H1 (cell line): ENCODE measurements at regions not wholly inside any gene's neighbourhood (a gene's known extent, or its start where the extent isn't known, plus 50 kb on each side); places are given as distances from the start of the nearest gene placed in this dataset.

Experiments used
- CTCF ChIA-PET: fragments of 300-600 bp; sonication (Branson Sonifier 250); formaldehyde crosslinking; loops from one replicate; lab custom pipeline; 2021; ENCODE audit not compliant: partially characterized antibody; lab: Charles Lee
- POLR2A ChIA-PET: fragments of 300-600 bp; sonication (Branson Sonifier 250); formaldehyde crosslinking; loops from one replicate; lab custom pipeline; 2021; ENCODE audit warnings: inconsistent platforms; ENCODE audit not compliant: partially characterized antibody; lab: Charles Lee
- DNase-seq, 2 experiments: peaks; one replicate each; pipeline versions ENCODE4 v3.0.0 to v3.0.0-alpha.2; 2010 to 2022; ENCODE audit warnings: low spot score in 2 of 2, low read depth in 1 of 2, mixed read lengths in 1 of 2
- FAIRE-seq: peaks from 2 replicates; lab custom pipeline; 2011; peaks lifted over from hg19 to GRCh38; lab: Jason Lieb, UNC
- H2AFZ ChIP-seq: 2 replicates; pipeline ENCODE4 v1.8.1; 2012; ENCODE audit warnings: low read length, inconsistent platforms
- H2AK5ac ChIP-seq: 2 replicates; pipeline ENCODE4 v1.6.1; 2013; ENCODE audit warnings: low read depth, low read length
- H2BK120ac ChIP-seq: replicated peaks from 2 replicates; pipeline ENCODE3; 2013; ENCODE audit warnings: low read depth, low read length, inconsistent platforms
- H2BK12ac ChIP-seq: 2 replicates; pipeline ENCODE4 v1.6.1; 2013; ENCODE audit warnings: low read depth, low read length
- H2BK15ac ChIP-seq: 2 replicates; pipeline ENCODE4 v1.6.1; 2013; ENCODE audit warnings: low read length
- H2BK20ac ChIP-seq: 2 replicates; pipeline ENCODE4 v1.6.1; 2013; ENCODE audit warnings: low read length
- H2BK5ac ChIP-seq: 2 replicates; pipeline ENCODE4 v1.6.1; 2013; ENCODE audit warnings: low read depth, low read length
- H3K14ac ChIP-seq: 2 replicates; pipeline ENCODE4 v1.6.1; 2013; ENCODE audit warnings: inconsistent platforms; ENCODE audit not compliant: insufficient read length
- H3K18ac ChIP-seq: 2 replicates; pipeline ENCODE4 v1.6.1; 2013; ENCODE audit warnings: low read length; ENCODE audit errors: extremely low read depth
- H3K23ac ChIP-seq: 2 replicates; pipeline ENCODE4 v1.6.1; 2013; ENCODE audit warnings: inconsistent platforms; ENCODE audit not compliant: insufficient read length
- H3K23me2 ChIP-seq: 2 replicates; pipeline ENCODE4 v1.6.1; 2013; ENCODE audit warnings: low read depth, low read length
- H3K27ac ChIP-seq: 2 replicates; pipeline ENCODE4 v1.6.1; 2011; ENCODE audit warnings: low read depth, low read length, inconsistent platforms
- H3K27me3 ChIP-seq, 4 experiments: replicated peaks in 1 of 4; 1 replicate in 1 of 4; 2 replicates in 3 of 4; pipeline versions ENCODE4 v1.6.1 to v1.8.1; 2011 to 2013; ENCODE audit warnings: low read length in 3 of 4, mild to moderate bottlenecking in 3 of 4, inconsistent platforms in 2 of 4, mixed read lengths in 2 of 4, moderate library complexity in 1 of 4; ENCODE audit not compliant: control insufficient read depth in 3 of 4, insufficient read depth in 3 of 4; ENCODE audit errors: extremely low read depth in 1 of 4
- H3K36me3 ChIP-seq, 4 experiments: 2 replicates each; pipeline versions ENCODE4 v1.6.1 to v1.8.1; 2011 to 2013; ENCODE audit warnings: mild to moderate bottlenecking in 4 of 4, low read length in 3 of 4, moderate library complexity in 2 of 4, control low read depth in 1 of 4, inconsistent platforms in 1 of 4; ENCODE audit not compliant: insufficient read depth in 4 of 4, control insufficient read depth in 2 of 4
- H3K4ac ChIP-seq: replicated peaks from 2 replicates; pipeline ENCODE3; 2013; ENCODE audit warnings: low read length, low read depth, mixed read lengths, inconsistent platforms; ENCODE audit not compliant: insufficient read length
- H3K4me1 ChIP-seq, 4 experiments: replicated peaks in 1 of 4; 1 replicate in 1 of 4; 2 replicates in 3 of 4; pipeline versions ENCODE4 v1.6.1 to v1.8.1; 2011 to 2013; ENCODE audit warnings: low read length in 3 of 4, inconsistent platforms in 2 of 4, mixed read lengths in 1 of 4; ENCODE audit not compliant: insufficient read depth in 4 of 4, control insufficient read depth in 3 of 4
- H3K4me2 ChIP-seq, 2 experiments: 2 replicates each; pipeline versions ENCODE4 v1.6.1 to v1.8.1; 2011 to 2013; ENCODE audit warnings: low read depth in 2 of 2, low read length in 2 of 2, control low read depth in 1 of 2, inconsistent platforms in 1 of 2, mild to moderate bottlenecking in 1 of 2; ENCODE audit not compliant: insufficient read depth in 1 of 2
- H3K4me3 ChIP-seq, 4 experiments: fragments of 200-600, 300-600 bp in 1 of 4; sonication (generic), shearing (Covaris generic), sonication (Bioruptor Twin) in 1 of 4; 2 replicates each; pipeline versions ENCODE4 v1.5.1 to v1.8.1; 2011 to 2016; ENCODE audit warnings: low read length in 4 of 4, low read depth in 3 of 4, control low read depth in 2 of 4, inconsistent platforms in 2 of 4, mild to moderate bottlenecking in 2 of 4, mixed read lengths in 1 of 4, moderate library complexity in 1 of 4; ENCODE audit not compliant: insufficient read depth in 2 of 4; ENCODE audit errors: extremely low read depth in 1 of 4
- H3K56ac ChIP-seq: replicated peaks from 2 replicates; pipeline ENCODE3; 2013; ENCODE audit warnings: low read depth, mild to moderate bottlenecking, mixed read lengths, low read length, inconsistent platforms; ENCODE audit not compliant: insufficient read length
- H3K79me1 ChIP-seq: 2 replicates; pipeline ENCODE4 v1.6.1; 2013; ENCODE audit warnings: low read depth, low read length, control low read depth
- H3K79me2 ChIP-seq, 2 experiments: 2 replicates each; pipeline versions ENCODE4 v1.6.1 to v1.8.1; 2012 to 2013; ENCODE audit warnings: low read length in 2 of 2, mild to moderate bottlenecking in 2 of 2, inconsistent platforms in 1 of 2; ENCODE audit not compliant: insufficient read depth in 2 of 2, control insufficient read depth in 1 of 2
- H3K9ac ChIP-seq, 4 experiments: replicated peaks in 1 of 4; 1 replicate in 1 of 4; 2 replicates in 3 of 4; pipeline versions ENCODE4 v1.6.1 to v1.8.1; 2011 to 2013; ENCODE audit warnings: low read depth in 3 of 4, low read length in 3 of 4, control low read depth in 2 of 4, mild to moderate bottlenecking in 2 of 4, moderate library complexity in 2 of 4, inconsistent platforms in 1 of 4; ENCODE audit errors: extremely low read depth in 1 of 4
- H3K9me3 ChIP-seq, 2 experiments: 2 replicates each; pipeline versions ENCODE4 v1.6.1 to v1.8.1; 2012 to 2013; ENCODE audit warnings: mild to moderate bottlenecking in 2 of 2, moderate library complexity in 2 of 2, control low read depth in 1 of 2, inconsistent platforms in 1 of 2, low read depth in 1 of 2, low read length in 1 of 2, mixed read lengths in 1 of 2; ENCODE audit not compliant: insufficient read depth in 2 of 2
- H4K20me1 ChIP-seq, 2 experiments: replicated peaks in 1 of 2; 2 replicates each; pipeline versions ENCODE3 to v1.8.1; 2011 to 2013; ENCODE audit warnings: inconsistent platforms in 2 of 2, low read length in 2 of 2, mild to moderate bottlenecking in 1 of 2; ENCODE audit not compliant: insufficient read depth in 2 of 2, control insufficient read depth in 1 of 2
- H4K5ac ChIP-seq: 2 replicates; pipeline ENCODE4 v1.6.1; 2013; ENCODE audit warnings: low read length, low read depth, mixed read lengths, inconsistent platforms; ENCODE audit not compliant: insufficient read length
- H4K8ac ChIP-seq: 2 replicates; pipeline ENCODE4 v1.8.0; 2013; ENCODE audit warnings: mild to moderate bottlenecking, moderate library complexity, low read length, inconsistent platforms; ENCODE audit not compliant: insufficient read depth; ENCODE audit errors: extremely low read depth
- H4K91ac ChIP-seq: replicated peaks from 2 replicates; pipeline ENCODE3; 2013; ENCODE audit warnings: low read length, mixed read lengths, inconsistent platforms; ENCODE audit not compliant: insufficient read length
- POLR2AphosphoS5 ChIP-seq: IDR thresholded peaks from 2 replicates; pipeline ENCODE4 v1.6.1; 2011; ENCODE audit warnings: low read depth, low read length
- RAD21 ChIP-seq, 2 experiments: IDR thresholded peaks in 1 of 2; conservative IDR thresholded peaks in 1 of 2; 2 replicates each; pipeline ENCODE4 v1.6.1; 2011; ENCODE audit warnings: low read depth in 2 of 2, low read length in 2 of 2, improper control_type of control experiment in 1 of 2, inconsistent platforms in 1 of 2, mild to moderate bottlenecking in 1 of 2, moderate library complexity in 1 of 2
- WGBS, 2 experiments: shearing (Covaris generic) in 1 of 2; methylation state at CpG; one replicate each; pipeline versions ENCODE4 v1.1.6 to v1.1.7; 2013 to 2015; ENCODE audit warnings: low lambda C conversion rate in 2 of 2, mixed read lengths in 2 of 2, inconsistent platforms in 1 of 2, low coverage in 1 of 2, missing lambda C conversion rate in 1 of 2; ENCODE audit not compliant: insufficient replicate concordance in 2 of 2, insufficient coverage in 1 of 2, insufficient read length in 1 of 2; ENCODE audit errors: extremely low coverage in 1 of 2, missing lambda C conversion rate in 1 of 2; 5-methylcytosine and 5-hydroxymethylcytosine counted together
- TF ChIP-seq, protein P1 (sequence below), 3 experiments: IDR thresholded peaks; 1 replicate in 2 of 3; 2 replicates in 1 of 3; pipeline versions ENCODE4 v1.5.1 to v1.6.1; 2011; ENCODE audit warnings: low read length in 3 of 3, mild to moderate bottlenecking in 3 of 3, inconsistent platforms in 2 of 3, low read depth in 1 of 3, moderate library complexity in 1 of 3; ENCODE audit not compliant: insufficient read depth in 1 of 3; ENCODE audit errors: control extremely low read depth in 1 of 3

- Histone ChIP-seq H3K36me3 (no peaks in the 10 kb centered on the region), H3K27me3 (no peaks in the 10 kb centered on the region), H2AK5ac (no peak overlapping the region), H3K9ac (no peak overlapping the region), H3K23me2 (no peaks in the 10 kb centered on the region), H3K4me3 (no peak overlapping the region), H4K20me1 (no peaks in the 10 kb centered on the region), H3K9me3 (no peaks in the 10 kb centered on the region), H3K4me1 (no peaks in the 10 kb centered on the region), H3K4me2 (no peak overlapping the region), H3K18ac (no peak overlapping the region), H2BK20ac (no peak overlapping the region), H2BK120ac (no peak overlapping the region), H4K5ac (no peak overlapping the region), H2BK5ac (no peak overlapping the region), H3K14ac (no peak overlapping the region), H3K4ac (no peak overlapping the region), H4K91ac (no peak overlapping the region), H3K27ac (no peak overlapping the region), H2AFZ (no peak overlapping the region), H4K8ac (no peak overlapping the region), H2BK12ac (no peak overlapping the region), H3K79me2 (no peaks in the 10 kb centered on the region), H3K56ac (no peak overlapping the region), H3K79me1 (no peaks in the 10 kb centered on the region), H2BK15ac (no peak overlapping the region), H3K23ac (no peak overlapping the region)
- ChIA-PET CTCF (interaction anchor here (0.6 to 27.2 kb wide), 36 partner anchors 9 to 1719 kb away, joined by 3 to 368 read pairs (median 4); partner anchors contain the start of gene HAO2), POLR2A (interaction anchor here (0.7 to 0.9 kb wide), 2 partner anchors 240 to 288 kb away, joined by 3 to 4 read pairs; no protein-coding TSS in a partner anchor)
- TF ChIP-seq POLR2AphosphoS5, result no peak
- TF ChIP-seq RAD21 (IDR thresholded peaks at IDR 0.05 in 1 of 2, conservative IDR thresholded peaks at IDR 0.05 in 1 of 2; ENCODE audit: low read depth in 2 of 2, low read length in 2 of 2), result peak; percentile 73 to 76
- TF ChIP-seq, protein P1, sequence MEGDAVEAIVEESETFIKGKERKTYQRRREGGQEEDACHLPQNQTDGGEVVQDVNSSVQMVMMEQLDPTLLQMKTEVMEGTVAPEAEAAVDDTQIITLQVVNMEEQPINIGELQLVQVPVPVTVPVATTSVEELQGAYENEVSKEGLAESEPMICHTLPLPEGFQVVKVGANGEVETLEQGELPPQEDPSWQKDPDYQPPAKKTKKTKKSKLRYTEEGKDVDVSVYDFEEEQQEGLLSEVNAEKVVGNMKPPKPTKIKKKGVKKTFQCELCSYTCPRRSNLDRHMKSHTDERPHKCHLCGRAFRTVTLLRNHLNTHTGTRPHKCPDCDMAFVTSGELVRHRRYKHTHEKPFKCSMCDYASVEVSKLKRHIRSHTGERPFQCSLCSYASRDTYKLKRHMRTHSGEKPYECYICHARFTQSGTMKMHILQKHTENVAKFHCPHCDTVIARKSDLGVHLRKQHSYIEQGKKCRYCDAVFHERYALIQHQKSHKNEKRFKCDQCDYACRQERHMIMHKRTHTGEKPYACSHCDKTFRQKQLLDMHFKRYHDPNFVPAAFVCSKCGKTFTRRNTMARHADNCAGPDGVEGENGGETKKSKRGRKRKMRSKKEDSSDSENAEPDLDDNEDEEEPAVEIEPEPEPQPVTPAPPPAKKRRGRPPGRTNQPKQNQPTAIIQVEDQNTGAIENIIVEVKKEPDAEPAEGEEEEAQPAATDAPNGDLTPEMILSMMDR (IDR thresholded peaks at IDR 0.05; ENCODE audit: control extremely low read depth in 1 of 3, insufficient read depth in 1 of 3, low read depth in 1 of 3, low read length in 3 of 3), result peak; percentile 43 to 56 (median 54)
- DNase-seq, result no peak
- 80% methylated on average over 1 of the region's 1 CpG; no CpG with 5 or more reads in 1 of the 2 experiments for WGBS, 2 experiments
- FAIRE-seq, result no peak
These were observed 92.0 kb upstream of the HAO2 start for GRCh38 chr1:119276558-119276957.
